Gastroesophageal sphincter (tissue), 3 donors: ENCODE measurements at regions not wholly inside any gene's neighbourhood (a gene's known extent, or its start where the extent isn't known, plus 50 kb on each side); places are given as distances from the start of the nearest gene placed in this dataset.

ENCODE experiments used
- CTCF ChIP-seq, 4 experiments: fragments of 200-600 bp in 2 of 4; fragments of 450-650 bp in 2 of 4; sonication (generic) in 1 of 4; IDR thresholded peaks; one replicate each; pipeline ENCODE4 v1.5.1; 2017 to 2019; ENCODE audit warnings: antibody characterized with exemption in 4 of 4, mild to moderate bottlenecking in 2 of 4, moderate library complexity in 2 of 4
- EP300 ChIP-seq: sonication (generic); formaldehyde crosslinking; IDR thresholded peaks from one replicate; pipeline ENCODE4 v1.6.1; 2017; ENCODE audit warnings: antibody characterized with exemption, mild to moderate bottlenecking

- TF ChIP-seq EP300: no peak
- TF ChIP-seq CTCF (IDR thresholded peaks at IDR 0.05): no peak
These were observed 482.6 kb downstream of the IPMK start for GRCh38 chr10:57785068-57785467.
